Neural cell (in vitro differentiated cells): ENCODE measurements at regions not wholly inside any gene's neighbourhood (a gene's known extent, or its start where the extent isn't known, plus 50 kb on each side); places are given as distances from the start of the nearest gene placed in this dataset.

Experiments
- H2AFZ ChIP-seq: fragments of 200-600, 300-800 bp; sonication (generic), shearing (Covaris generic); 2 replicates; pipeline ENCODE4 v1.6.0; 2014; ENCODE audit warnings: low read depth, mild to moderate bottlenecking, antibody characterized with exemption, low read length, moderate library complexity
- H3F3A ChIP-seq: fragments of 200-600 bp; shearing (Covaris generic); 2 replicates; pipeline ENCODE4 v1.6.1; 2016; ENCODE audit warnings: mild to moderate bottlenecking, moderate library complexity, mixed read lengths, antibody characterized with exemption, low read length; ENCODE audit not compliant: insufficient read depth, poor library complexity, severe bottlenecking
- H3K27ac ChIP-seq: fragments of 200-600, 300-800 bp; sonication (generic), shearing (Covaris generic); 2 replicates; pipeline ENCODE4 v1.5.1; 2014; ENCODE audit warnings: mild to moderate bottlenecking, low read length, moderate library complexity
- H3K27me3 ChIP-seq: fragments of 300-800, 200-600 bp; sonication (generic), shearing (Covaris generic); 2 replicates; pipeline ENCODE4 v1.6.0; 2014; ENCODE audit warnings: mild to moderate bottlenecking, low read depth, low read length, moderate library complexity; ENCODE audit not compliant: insufficient read depth
- H3K36me3 ChIP-seq: fragments of 300-800, 200-600 bp; sonication (generic), shearing (Covaris generic); 2 replicates; pipeline ENCODE4 v1.5.1; 2014; ENCODE audit warnings: mild to moderate bottlenecking, antibody characterized with exemption, low read length, moderate library complexity; ENCODE audit not compliant: insufficient read depth
- H3K4me2 ChIP-seq: fragments of 300-800, 200-600 bp; sonication (generic), shearing (Covaris generic); 2 replicates; pipeline ENCODE4 v1.6.0; 2014; ENCODE audit warnings: mild to moderate bottlenecking, low read length
- H3K4me3 ChIP-seq: fragments of 300-800, 200-600 bp; sonication (generic), shearing (Covaris generic); 2 replicates; pipeline ENCODE4 v1.5.1; 2014; ENCODE audit warnings: mild to moderate bottlenecking, low read length, moderate library complexity
- H3K79me2 ChIP-seq: fragments of 200-600 bp; shearing (Covaris generic); replicated peaks from 2 replicates; pipeline ENCODE4 v1.6.0; 2014; ENCODE audit warnings: mild to moderate bottlenecking, low read length, moderate library complexity; ENCODE audit not compliant: insufficient read depth
- H3K9ac ChIP-seq: fragments of 300-800, 200-600 bp; sonication (generic), shearing (Covaris generic); 2 replicates; pipeline ENCODE4 v1.6.1; 2016; ENCODE audit warnings: mild to moderate bottlenecking, low read length, mixed read lengths
- H3K9me2 ChIP-seq: fragments of 200-600 bp; shearing (Covaris generic); 2 replicates; pipeline ENCODE4 v1.6.1; 2016; ENCODE audit warnings: mild to moderate bottlenecking, low read length, mixed read lengths; ENCODE audit not compliant: insufficient read depth
- H3K9me3 ChIP-seq: fragments of 200-600, 300-800 bp; sonication (generic), shearing (Covaris generic); 2 replicates; pipeline ENCODE4 v1.6.1; 2016; ENCODE audit warnings: mild to moderate bottlenecking, mixed run types, low read length, moderate library complexity, mixed read lengths
- H4K20me1 ChIP-seq: fragments of 200-600 bp; shearing (Covaris generic); 2 replicates; pipeline ENCODE4 v1.6.1; 2016; ENCODE audit warnings: mild to moderate bottlenecking, mixed run types; ENCODE audit not compliant: insufficient read depth
- EP300 ChIP-seq: fragments of 450-650 bp; conservative IDR thresholded peaks from 2 replicates; pipeline ENCODE4 v1.6.1; 2014; ENCODE audit warnings: antibody characterized with exemption, mild to moderate bottlenecking, moderate library complexity; ENCODE audit not compliant: poor library complexity, severe bottlenecking
- EZH2 ChIP-seq: fragments of 200-600, 300-800 bp; shearing (Covaris generic), sonication (generic); IDR thresholded peaks from 2 replicates; pipeline ENCODE4 v1.6.1; 2014; ENCODE audit warnings: antibody characterized with exemption, low read length, borderline replicate concordance, mild to moderate bottlenecking; ENCODE audit not compliant: insufficient read depth, poor library complexity, severe bottlenecking
- MXI1 ChIP-seq: fragments of 450-650 bp; conservative IDR thresholded peaks from 2 replicates; pipeline ENCODE4 v1.6.1; 2014; ENCODE audit warnings: antibody characterized with exemption, mild to moderate bottlenecking; ENCODE audit not compliant: poor library complexity, severe bottlenecking
- POLR2AphosphoS5 ChIP-seq: IDR thresholded peaks from 2 replicates; pipeline ENCODE4 v1.6.1; 2012
- RAD21 ChIP-seq: fragments of 450-650 bp; conservative IDR thresholded peaks from 2 replicates; pipeline ENCODE4 v1.6.1; 2014; ENCODE audit warnings: antibody characterized with exemption, mild to moderate bottlenecking, moderate library complexity
- REST ChIP-seq: IDR thresholded peaks from 2 replicates; pipeline ENCODE4 v1.6.1; 2012; ENCODE audit warnings: borderline replicate concordance
- SMC3 ChIP-seq: fragments of 450-650 bp; conservative IDR thresholded peaks from 2 replicates; pipeline ENCODE4 v1.6.1; 2014; ENCODE audit warnings: antibody characterized with exemption, mild to moderate bottlenecking, moderate library complexity; ENCODE audit not compliant: poor library complexity
- TAF1 ChIP-seq: IDR thresholded peaks from 2 replicates; pipeline ENCODE4 v1.6.1; 2012; ENCODE audit warnings: low read depth
- TF ChIP-seq, protein P1 (sequence below): fragments of 450-650 bp; IDR thresholded peaks from 2 replicates; pipeline ENCODE4 v1.5.1; 2014; ENCODE audit warnings: antibody characterized with exemption, mild to moderate bottlenecking, moderate library complexity; ENCODE audit not compliant: poor library complexity, severe bottlenecking

- H3K27ac ChIP-seq = peak overlapping the region; percentile 100
- no peaks in the 10 kb centered on the region for H3K36me3 ChIP-seq
- peak overlapping the region; percentile 81 for H3K4me3 ChIP-seq
- no peaks in the 10 kb centered on the region for H3K9me2 ChIP-seq
- H3F3A ChIP-seq = peaks cover 7% of the 10 kb centered on the region
- no peaks in the 10 kb centered on the region for H4K20me1 ChIP-seq
- no peaks in the 10 kb centered on the region for H3K79me2 ChIP-seq
- no peaks in the 10 kb centered on the region for H3K9me3 ChIP-seq
- H3K4me2 ChIP-seq = peak overlapping the region; percentile 96
- peak overlapping the region; percentile 98 for H3K9ac ChIP-seq
- TF ChIP-seq EZH2 (no peak), REST (peak; percentile 71), RAD21 (no peak), POLR2AphosphoS5 (no peak), TAF1 (no peak), EP300 (no peak), SMC3 (peak; percentile 6), MXI1 (no peak)
- TF ChIP-seq, protein P1, sequence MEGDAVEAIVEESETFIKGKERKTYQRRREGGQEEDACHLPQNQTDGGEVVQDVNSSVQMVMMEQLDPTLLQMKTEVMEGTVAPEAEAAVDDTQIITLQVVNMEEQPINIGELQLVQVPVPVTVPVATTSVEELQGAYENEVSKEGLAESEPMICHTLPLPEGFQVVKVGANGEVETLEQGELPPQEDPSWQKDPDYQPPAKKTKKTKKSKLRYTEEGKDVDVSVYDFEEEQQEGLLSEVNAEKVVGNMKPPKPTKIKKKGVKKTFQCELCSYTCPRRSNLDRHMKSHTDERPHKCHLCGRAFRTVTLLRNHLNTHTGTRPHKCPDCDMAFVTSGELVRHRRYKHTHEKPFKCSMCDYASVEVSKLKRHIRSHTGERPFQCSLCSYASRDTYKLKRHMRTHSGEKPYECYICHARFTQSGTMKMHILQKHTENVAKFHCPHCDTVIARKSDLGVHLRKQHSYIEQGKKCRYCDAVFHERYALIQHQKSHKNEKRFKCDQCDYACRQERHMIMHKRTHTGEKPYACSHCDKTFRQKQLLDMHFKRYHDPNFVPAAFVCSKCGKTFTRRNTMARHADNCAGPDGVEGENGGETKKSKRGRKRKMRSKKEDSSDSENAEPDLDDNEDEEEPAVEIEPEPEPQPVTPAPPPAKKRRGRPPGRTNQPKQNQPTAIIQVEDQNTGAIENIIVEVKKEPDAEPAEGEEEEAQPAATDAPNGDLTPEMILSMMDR = peak; percentile 13
- peak overlapping the region; percentile 40 for H2AFZ ChIP-seq
- peaks cover 23% of the 10 kb centered on the region for H3K27me3 ChIP-seq
Observed at GRCh38 chr10:101293007-101293723, 60.8 kb upstream of the BTRC start.

- no peak overlapping the region for H3K4me3 ChIP-seq
- H3K27ac ChIP-seq = peak overlapping the region; percentile 100
- no peaks in the 10 kb centered on the region for H3K36me3 ChIP-seq
Observed at GRCh38 chr10:101294109-101294508, 59.9 kb upstream of the BTRC start.

More at GRCh38 chr10:101294109-101294508, 59.9 kb upstream of the BTRC start:
- Histone ChIP-seq H3K4me2 (no peak overlapping the region), H3F3A (peaks cover 7% of the 10 kb centered on the region), H3K79me2 (no peaks in the 10 kb centered on the region), H3K9me2 (no peaks in the 10 kb centered on the region), H4K20me1 (no peaks in the 10 kb centered on the region), H2AFZ (no peak overlapping the region), H3K9me3 (no peaks in the 10 kb centered on the region), H3K27me3 (peaks cover 19% of the 10 kb centered on the region), H3K9ac (peak overlapping the region; percentile 98)
- TF ChIP-seq POLR2AphosphoS5 (no peak), EZH2 (no peak), RAD21 (no peak), MXI1 (no peak), TAF1 (no peak), EP300 (no peak), REST (no peak), SMC3 (no peak)
- TF ChIP-seq, protein P1 = no peak
